OCI-LY7 (cell line): ENCODE measurements at regions not wholly inside any gene's neighbourhood (a gene's known extent, or its start where the extent isn't known, plus 50 kb on each side); places are given as distances from the start of the nearest gene placed in this dataset.

Experiments
- EZH2phosphoT487 ChIP-seq: fragments of 200-600 bp; sonication (generic); IDR thresholded peaks from 2 replicates; pipeline ENCODE4 v1.6.1; 2018; ENCODE audit warnings: low read depth, borderline replicate concordance, mild to moderate bottlenecking, mixed run types, antibody characterized with exemption, low read length, moderate library complexity, mixed read lengths
- TF ChIP-seq, protein P1 (sequence below): fragments of 200-600 bp; sonication (generic); conservative IDR thresholded peaks from 2 replicates; pipeline ENCODE4 v1.5.1; 2014; ENCODE audit warnings: mild to moderate bottlenecking, antibody characterized with exemption, low read length, moderate library complexity, mixed read lengths

DNA sequence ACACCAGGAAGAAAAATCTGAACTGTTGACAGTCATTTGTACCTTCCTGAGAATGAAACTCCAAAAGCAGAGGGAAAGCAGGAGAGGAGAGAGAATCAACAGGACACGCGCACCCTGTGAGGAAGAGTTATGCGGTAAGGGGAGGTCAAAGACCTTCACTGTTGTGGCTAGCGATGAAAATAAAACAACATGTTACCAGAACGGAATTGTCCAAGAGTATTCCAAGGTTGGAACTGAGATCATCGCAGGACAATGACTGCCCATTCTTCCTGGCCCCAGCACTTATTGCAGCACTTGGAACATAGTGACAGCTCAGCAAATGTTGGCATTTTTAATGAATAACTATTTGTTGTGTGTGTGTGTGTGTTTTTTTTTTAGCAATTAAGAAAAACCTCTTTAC lies 176.0 kb upstream of the TSC22D1 start:
- TF ChIP-seq, protein P1, sequence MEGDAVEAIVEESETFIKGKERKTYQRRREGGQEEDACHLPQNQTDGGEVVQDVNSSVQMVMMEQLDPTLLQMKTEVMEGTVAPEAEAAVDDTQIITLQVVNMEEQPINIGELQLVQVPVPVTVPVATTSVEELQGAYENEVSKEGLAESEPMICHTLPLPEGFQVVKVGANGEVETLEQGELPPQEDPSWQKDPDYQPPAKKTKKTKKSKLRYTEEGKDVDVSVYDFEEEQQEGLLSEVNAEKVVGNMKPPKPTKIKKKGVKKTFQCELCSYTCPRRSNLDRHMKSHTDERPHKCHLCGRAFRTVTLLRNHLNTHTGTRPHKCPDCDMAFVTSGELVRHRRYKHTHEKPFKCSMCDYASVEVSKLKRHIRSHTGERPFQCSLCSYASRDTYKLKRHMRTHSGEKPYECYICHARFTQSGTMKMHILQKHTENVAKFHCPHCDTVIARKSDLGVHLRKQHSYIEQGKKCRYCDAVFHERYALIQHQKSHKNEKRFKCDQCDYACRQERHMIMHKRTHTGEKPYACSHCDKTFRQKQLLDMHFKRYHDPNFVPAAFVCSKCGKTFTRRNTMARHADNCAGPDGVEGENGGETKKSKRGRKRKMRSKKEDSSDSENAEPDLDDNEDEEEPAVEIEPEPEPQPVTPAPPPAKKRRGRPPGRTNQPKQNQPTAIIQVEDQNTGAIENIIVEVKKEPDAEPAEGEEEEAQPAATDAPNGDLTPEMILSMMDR: no peak
- no peak for TF ChIP-seq EZH2phosphoT487
